ENCODE measurements at regions not wholly inside any gene's neighbourhood (a gene's known extent, or its start where the extent isn't known, plus 50 kb on each side); places are given as distances from the start of the nearest gene placed in this dataset.

GRCh38 chr1:30043731-30044408 is 679.5 kb downstream of the MATN1 start:
- no peaks in the 10 kb centered on the region for H3K27me3 ChIP-seq
- DNase-seq: no peak
- no peaks in the 10 kb centered on the region for H3K9me3 ChIP-seq
- intact Hi-C loops (cut with DNase I): no loop called here
- no peaks in the 10 kb centered on the region for H3K36me3 ChIP-seq
- H3K4me3 ChIP-seq: no peak overlapping the region
- H3K27ac ChIP-seq: no peak overlapping the region
- 50 to 78% (median 68%) methylated on average over 1 of the region's 1 CpG for WGBS, 3 donors
- TF ChIP-seq EP300 (IDR thresholded peaks at IDR 0.05) (no peak), POLR2A (IDR thresholded peaks at IDR 0.05) (no peak), CTCF (IDR thresholded peaks at IDR 0.05) (no peak)
- H3K4me1 ChIP-seq (ENCODE audit: insufficient read depth): no peaks in the 10 kb centered on the region

GRCh38 chr1:30043256-30043655 is 680.1 kb downstream of the MATN1 start:
- Histone ChIP-seq H3K4me1 (ENCODE audit: insufficient read depth) (no peaks in the 10 kb centered on the region), H3K27ac (no peak overlapping the region), H3K4me3 (no peak overlapping the region), H3K27me3 (no peaks in the 10 kb centered on the region), H3K9me3 (no peaks in the 10 kb centered on the region), H3K36me3 (no peaks in the 10 kb centered on the region)
- DNase-seq: no peak
- intact Hi-C loops (cut with DNase I): no loop called here
- WGBS, 3 donors: 57 to 89% (median 83%) methylated on average over 1 to 2 of the region's 2 CpGs
- TF ChIP-seq POLR2A (IDR thresholded peaks at IDR 0.05) (no peak), EP300 (IDR thresholded peaks at IDR 0.05) (no peak), CTCF (IDR thresholded peaks at IDR 0.05) (no peak)

GRCh38 chr1:30042438-30043147 is 680.8 kb downstream of the MATN1 start:
- Histone ChIP-seq H3K9me3 (no peaks in the 10 kb centered on the region), H3K4me3 (no peak overlapping the region), H3K36me3 (no peaks in the 10 kb centered on the region), H3K27ac (no peak overlapping the region), H3K27me3 (no peaks in the 10 kb centered on the region), H3K4me1 (ENCODE audit: insufficient read depth) (no peaks in the 10 kb centered on the region)
- intact Hi-C loops (cut with DNase I): no loop called here
- no peak for DNase-seq
- TF ChIP-seq POLR2A (IDR thresholded peaks at IDR 0.05) (no peak), CTCF (IDR thresholded peaks at IDR 0.05) (no peak), EP300 (IDR thresholded peaks at IDR 0.05) (no peak)
- WGBS, 3 donors: 83 to 91% (median 84%) methylated on average over 2 of the region's 2 CpGs

GRCh38 chr1:30041741-30042437 is 681.5 kb downstream of the MATN1 start:
- Histone ChIP-seq H3K9me3 (no peaks in the 10 kb centered on the region), H3K4me3 (no peak overlapping the region), H3K4me1 (ENCODE audit: insufficient read depth) (no peaks in the 10 kb centered on the region), H3K27me3 (no peaks in the 10 kb centered on the region), H3K27ac (no peak overlapping the region), H3K36me3 (no peaks in the 10 kb centered on the region)
- DNase-seq: no peak
- intact Hi-C loops (cut with DNase I): no loop called here
- TF ChIP-seq CTCF (IDR thresholded peaks at IDR 0.05) (no peak), POLR2A (IDR thresholded peaks at IDR 0.05) (no peak), EP300 (IDR thresholded peaks at IDR 0.05) (no peak)
- WGBS, 3 donors: 78 to 87% (median 80%) methylated on average over 7 to 8 of the region's 8 CpGs

Data from ovary (tissue), 7 donors.